H54 (cell line): ENCODE measurements at regions not wholly inside any gene's neighbourhood (a gene's known extent, or its start where the extent isn't known, plus 50 kb on each side); places are given as distances from the start of the nearest gene placed in this dataset.
"Not testable (repeated sequence)": the region's sequence is repeated elsewhere in the genome, so short reads cannot be mapped to it uniquely, and the experiment has no call there.

ENCODE experiments used
- DNase-seq: peaks from one replicate; pipeline ENCODE4 v3.0.0; 2011; ENCODE audit warnings: low spot score, mixed read lengths; ENCODE audit not compliant: insufficient read length
- FAIRE-seq: peaks from 3 replicates; lab custom pipeline; 2011; peaks lifted over from hg19 to GRCh38; lab: Jason Lieb, UNC
- POLR2A ChIP-seq: IDR thresholded peaks from 2 replicates; pipeline ENCODE4 v1.6.1; 2011; ENCODE audit warnings: low read depth, mild to moderate bottlenecking, low read length

- FAIRE-seq (no peak), DNase-seq (no peak)
- TF ChIP-seq POLR2A: no peak
Measured at GRCh38 chr5:118336468-118336867, 651.9 kb downstream of the DTWD2 start.

- no peak for TF ChIP-seq POLR2A
- no peak for FAIRE-seq
Measured at GRCh38 chr5:118327389-118327788, 661.0 kb downstream of the DTWD2 start.

GRCh38 chr5:118326481-118327045 is 661.8 kb downstream of the DTWD2 start:
- no peak for TF ChIP-seq POLR2A
- DNase-seq (no peak), FAIRE-seq (no peak)

More at GRCh38 chr5:118327389-118327788, 661.0 kb downstream of the DTWD2 start:
- no peak for DNase-seq

GRCh38 chr5:118325931-118326330 is 662.4 kb downstream of the DTWD2 start:
- FAIRE-seq: no peak
- no peak for TF ChIP-seq POLR2A
- no peak for DNase-seq

- not testable (repeated sequence) for DNase-seq, FAIRE-seq
Measured at GRCh38 chr5:118323723-118324122, 664.6 kb downstream of the DTWD2 start.

GRCh38 chr5:118321081-118321480 is 667.3 kb downstream of the DTWD2 start:
- DNase-seq: no peak
- FAIRE-seq: no peak
- no peak for TF ChIP-seq POLR2A

- no peak for DNase-seq
- no peak for TF ChIP-seq POLR2A
- no peak for FAIRE-seq
Measured at GRCh38 chr5:118320121-118320520, 668.2 kb downstream of the DTWD2 start.

GRCh38 chr5:118314931-118315330 is 673.4 kb downstream of the DTWD2 start:
- no peak for DNase-seq
- TF ChIP-seq POLR2A: no peak
- no peak for FAIRE-seq

GRCh38 chr5:118311103-118311819 is 677.1 kb downstream of the DTWD2 start:
- TF ChIP-seq POLR2A: no peak
- FAIRE-seq (no peak), DNase-seq (no peak)

GRCh38 chr5:118310401-118310800 is 677.9 kb downstream of the DTWD2 start:
- FAIRE-seq (no peak), DNase-seq (no peak)
- no peak for TF ChIP-seq POLR2A

GRCh38 chr5:118303296-118303695 is 685.1 kb downstream of the DTWD2 start:
- TF ChIP-seq POLR2A: no peak
- DNase-seq (no peak), FAIRE-seq (no peak)

GRCh38 chr5:118302786-118303185 is 685.6 kb downstream of the DTWD2 start:
- no peak for DNase-seq
- TF ChIP-seq POLR2A: no peak
- FAIRE-seq: no peak

GRCh38 chr5:118301696-118302095 is 686.7 kb downstream of the DTWD2 start:
- DNase-seq: no peak
- no peak for TF ChIP-seq POLR2A
- FAIRE-seq: no peak

- no peak for TF ChIP-seq POLR2A
- FAIRE-seq: no peak
- DNase-seq: no peak
Measured at GRCh38 chr5:118295045-118295444, 693.3 kb downstream of the DTWD2 start.

- TF ChIP-seq POLR2A: no peak
- DNase-seq (no peak), FAIRE-seq (no peak)
Measured at GRCh38 chr5:118293378-118293777, 695.0 kb downstream of the DTWD2 start.
